SK-N-MC (cell line): ENCODE measurements at regions not wholly inside any gene's neighbourhood (a gene's known extent, or its start where the extent isn't known, plus 50 kb on each side); places are given as distances from the start of the nearest gene placed in this dataset.

Experiments used
- EZH2 ChIP-seq: fragments of 200-600 bp; sonication (generic); IDR thresholded peaks from one replicate; pipeline ENCODE4 v1.6.1; 2017; ENCODE audit warnings: antibody characterized with exemption
- POLR2AphosphoS5 ChIP-seq: IDR thresholded peaks from 2 replicates; pipeline ENCODE4 v1.6.1; 2012; ENCODE audit warnings: mild to moderate bottlenecking, low read depth, low read length, borderline replicate concordance

GRCh38 chr7:11935905-11936304 lies 103.9 kb upstream of the THSD7A start:
- TF ChIP-seq EZH2: no peak
- no peak for TF ChIP-seq POLR2AphosphoS5
